GM12878 (cell line): ENCODE measurements at regions not wholly inside any gene's neighbourhood (a gene's known extent, or its start where the extent isn't known, plus 50 kb on each side); places are given as distances from the start of the nearest gene placed in this dataset.
"Not testable (repeated sequence)": the region's sequence is repeated elsewhere in the genome, so short reads cannot be mapped to it uniquely, and the experiment has no call there.

Source experiments
- ATAC-seq: fragments of 200-7000 bp; cut with Tn5 transposase; 3 replicates; pipeline ENCODE4 v1.9.1; 2020; ENCODE audit warnings: mild to moderate bottlenecking, moderate library complexity
- BruUV-seq: library from RNA; stranded (reverse); fragments of 400-500 nt; replicated peaks from 2 replicates; lab custom pipeline; 2021; lab: Mats Ljungman, UMichigan
- CTCF ChIA-PET: fragments of 300-600 bp; sonication (Branson Sonifier 250); formaldehyde crosslinking; extraction: SDS; loops from one replicate; lab custom pipeline; 2021; ENCODE audit warnings: inconsistent platforms; lab: Yijun Ruan, JAX
- POLR2A ChIA-PET: fragments of 350-600 bp; formaldehyde crosslinking; extraction: SDS; loops from one replicate; lab custom pipeline; 2021; ENCODE audit warnings: inconsistent platforms; lab: Charles Lee
- RAD21 ChIA-PET: fragments of 300-600 bp; sonication (Branson Sonifier 250); formaldehyde crosslinking; loops from one replicate; lab custom pipeline; 2023; ENCODE audit warnings: antibody characterized with exemption; ENCODE audit not compliant: unreplicated experiment; lab: Charles Lee
- SMC1A ChIA-PET: fragments of 300-600 bp; sonication (Branson Sonifier 250); formaldehyde crosslinking; loops from one replicate; lab custom pipeline; 2023; ENCODE audit not compliant: unreplicated experiment, uncharacterized antibody; lab: Charles Lee
- DNase-seq: peaks from one replicate; pipeline ENCODE4 v3.0.0-alpha.2; 2011; ENCODE audit warnings: low read depth, low spot score
- FAIRE-seq: peaks from 3 replicates; lab custom pipeline; 2011; peaks lifted over from hg19 to GRCh38; lab: Jason Lieb, UNC
- H2AFZ ChIP-seq: 2 replicates; pipeline ENCODE4 v1.6.0; 2011; ENCODE audit warnings: low read depth, low read length, control low read depth; ENCODE audit not compliant: control insufficient read depth
- H3K27ac ChIP-seq: 2 replicates; pipeline ENCODE4 v1.5.1; 2011; ENCODE audit warnings: control low read depth; ENCODE audit not compliant: control insufficient read depth, insufficient read depth
- H3K27me3 ChIP-seq, 2 experiments: replicated peaks in 1 of 2; 2 replicates each; pipeline versions ENCODE4 v1.6.0 to v1.6.1; 2011; ENCODE audit warnings: low read length in 1 of 2; ENCODE audit not compliant: control insufficient read depth in 2 of 2, insufficient read depth in 2 of 2
- H3K36me3 ChIP-seq, 2 experiments: 2 replicates each; pipeline ENCODE4 v1.5.1; 2011; ENCODE audit warnings: low read length in 1 of 2; ENCODE audit not compliant: control insufficient read depth in 2 of 2, insufficient read depth in 2 of 2
- H3K4me1 ChIP-seq: 2 replicates; pipeline ENCODE4 v1.6.1; 2011; ENCODE audit warnings: mild to moderate bottlenecking, low read length, moderate library complexity, mixed read lengths; ENCODE audit not compliant: control insufficient read depth, insufficient read depth
- H3K4me2 ChIP-seq: 2 replicates; pipeline ENCODE4 v1.6.0; 2011; ENCODE audit warnings: control low read depth; ENCODE audit not compliant: control insufficient read depth, insufficient read depth
- H3K4me3 ChIP-seq: fragments of 200-600 bp; sonication (generic); 2 replicates; pipeline ENCODE4 v1.5.1; 2016
- H3K79me2 ChIP-seq: 2 replicates; pipeline ENCODE4 v1.6.0; 2011; ENCODE audit warnings: low read length; ENCODE audit not compliant: control insufficient read depth, insufficient read depth
- H3K9ac ChIP-seq: 2 replicates; pipeline ENCODE4 v1.8.0; 2011; ENCODE audit warnings: low read length, control low read depth, mixed read lengths; ENCODE audit not compliant: control insufficient read depth, insufficient read depth
- H3K9me3 ChIP-seq: replicated peaks from 3 replicates; pipeline ENCODE4 v1.5.1; 2011; ENCODE audit warnings: mild to moderate bottlenecking, low read length; ENCODE audit not compliant: control insufficient read depth, insufficient read depth
- H4K20me1 ChIP-seq: 2 replicates; pipeline ENCODE4 v1.6.0; 2011; ENCODE audit not compliant: control insufficient read depth, insufficient read depth
- WGBS: methylation state at CpG from one replicate; pipeline ENCODE4 v1.1.6; 2016; ENCODE audit warnings: low lambda C conversion rate; ENCODE audit not compliant: insufficient replicate concordance, insufficient coverage; ENCODE audit errors: missing lambda C conversion rate; 5-methylcytosine and 5-hydroxymethylcytosine counted together
- in situ Hi-C: fragments of 300-500 bp; cut with MboI; formaldehyde crosslinking; loops from 9 replicates; pipeline ENCODE4 v1.14.3; 2018; ENCODE audit warnings: mixed read lengths
- intact Hi-C: fragments of 100-400 bp; cut with micrococcal nuclease; formaldehyde crosslinking; loops from one replicate; pipeline ENCODE4 v1.14.2; 2022; ENCODE audit not compliant: unreplicated experiment

GRCh38 chr16:16609627-16610026 lies 230.7 kb downstream of the NPIPA7 start:
- intact Hi-C loops, H3K4me3 ChIP-seq, H3K4me2 ChIP-seq, H3K79me2 ChIP-seq, FAIRE-seq, H3K27ac ChIP-seq, BruUV-seq, DNase-seq, H3K4me1 ChIP-seq, H4K20me1 ChIP-seq, POLR2A ChIA-PET, H3K27me3 ChIP-seq, in situ Hi-C loops, ATAC-seq, H2AFZ ChIP-seq, H3K9me3 ChIP-seq, CTCF ChIA-PET, H3K9ac ChIP-seq, H3K36me3 ChIP-seq, SMC1A ChIA-PET: not testable (repeated sequence)
- RAD21 ChIA-PET, result interaction anchor here (0.7 kb wide), 1 partner anchor 542 kb away, joined by 3 read pairs; no protein-coding TSS in a partner anchor
- WGBS, result 29% methylated on average over 6 of the region's 6 CpGs

GRCh38 chr16:16610389-16610967 lies 231.5 kb downstream of the NPIPA7 start:
- H3K4me1 ChIP-seq, H4K20me1 ChIP-seq, H3K36me3 ChIP-seq, H3K27me3 ChIP-seq, intact Hi-C loops, SMC1A ChIA-PET, H3K4me2 ChIP-seq, FAIRE-seq, POLR2A ChIA-PET, RAD21 ChIA-PET, BruUV-seq, H3K4me3 ChIP-seq, H3K9me3 ChIP-seq, H3K79me2 ChIP-seq, H3K27ac ChIP-seq, DNase-seq, CTCF ChIA-PET, in situ Hi-C loops, H2AFZ ChIP-seq, H3K9ac ChIP-seq: not testable (repeated sequence)
- ATAC-seq, result peak; percentile 67
- 43% methylated on average over 7 of the region's 10 CpGs for WGBS

GRCh38 chr16:16613212-16613611 lies 234.3 kb downstream of the NPIPA7 start:
- RAD21 ChIA-PET, in situ Hi-C loops, POLR2A ChIA-PET, H3K9me3 ChIP-seq, H3K27me3 ChIP-seq, BruUV-seq, H3K4me2 ChIP-seq, H3K79me2 ChIP-seq, CTCF ChIA-PET, H2AFZ ChIP-seq, FAIRE-seq, H3K27ac ChIP-seq, H3K9ac ChIP-seq, intact Hi-C loops, H3K4me1 ChIP-seq, SMC1A ChIA-PET, ATAC-seq, H3K4me3 ChIP-seq, DNase-seq, H4K20me1 ChIP-seq, H3K36me3 ChIP-seq: not testable (repeated sequence)
- WGBS, result no CpG with 5 or more reads among the region's 4 CpGs
